Fibroblast of gingiva (primary cell): ENCODE measurements at regions not wholly inside any gene's neighbourhood (a gene's known extent, or its start where the extent isn't known, plus 50 kb on each side); places are given as distances from the start of the nearest gene placed in this dataset.

ENCODE experiments used
- DNase-seq: peaks from one replicate; pipeline ENCODE4 v3.0.0-alpha.2; 2011; ENCODE audit warnings: low read depth

- DNase-seq, result no peak
These were observed 78.6 kb upstream of the CNR1 start for GRCh38 chr6:88244721-88245120.

GRCh38 chr6:88238901-88239300 lies 72.8 kb upstream of the CNR1 start:
- DNase-seq, result no peak

GRCh38 chr6:88238065-88238464 lies 71.9 kb upstream of the CNR1 start:
- DNase-seq, result no peak

GRCh38 chr6:88236612-88237360 lies 70.6 kb upstream of the CNR1 start:
- no peak for DNase-seq

- DNase-seq, result no peak
These were observed 66.6 kb upstream of the CNR1 start for GRCh38 chr6:88232753-88233152.

- DNase-seq, result no peak
These were observed 57.2 kb upstream of the CNR1 start for GRCh38 chr6:88223298-88223697.

GRCh38 chr6:88220493-88220892 lies 54.3 kb upstream of the CNR1 start:
- no peak for DNase-seq

GRCh38 chr6:88216182-88216581 lies 50.0 kb upstream of the CNR1 start:
- DNase-seq, result no peak
